ENCODE measurements at regions not wholly inside any gene's neighbourhood (a gene's known extent, or its start where the extent isn't known, plus 50 kb on each side); places are given as distances from the start of the nearest gene placed in this dataset.
"Not testable (repeated sequence)": the region's sequence is repeated elsewhere in the genome, so short reads cannot be mapped to it uniquely, and the experiment has no call there.

DNA sequence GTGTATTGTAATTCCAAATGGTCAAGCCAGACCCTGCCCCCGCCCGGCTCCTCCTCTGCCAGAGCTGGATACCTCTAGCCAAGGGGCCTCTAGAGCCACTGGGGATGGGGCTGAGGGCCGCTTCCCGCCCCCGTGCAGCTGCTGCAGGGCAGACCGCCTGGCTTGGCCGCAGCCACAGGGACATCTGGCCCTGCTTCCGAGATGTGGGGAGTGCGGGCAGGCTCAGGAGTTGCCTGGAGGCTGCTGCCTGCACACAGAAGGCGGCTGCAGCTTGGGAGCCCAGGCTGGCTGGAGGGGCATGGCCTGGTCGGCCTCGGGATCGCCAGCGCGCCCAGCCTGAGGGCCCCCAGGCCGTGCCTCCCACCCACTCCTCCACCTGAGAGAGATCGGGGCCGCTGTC is 79.9 kb upstream of the ZNG1F start:
- dilution Hi-C loops (cut with MboI; ENCODE audit: extremely low pct_ligation_motif_present, low sequenced_read_pairs); H3K36me3 ChIP-seq (ENCODE audit: control insufficient read depth in 2 of 2, extremely low read depth in 1 of 2, insufficient read depth in 2 of 2, low read length in 2 of 2); H3K27me3 ChIP-seq (ENCODE audit: control insufficient read depth in 2 of 2, insufficient read depth in 2 of 2, low read length in 2 of 2); H2AFZ ChIP-seq (ENCODE audit: low read depth, low read length); H3K4me2 ChIP-seq (ENCODE audit: insufficient read depth, low read length); DNase-seq (ENCODE audit: low read depth, low spot score); FAIRE-seq; BruUV-seq (replicated peaks); H3K9me3 ChIP-seq (replicated peaks; ENCODE audit: control insufficient read depth, insufficient read depth, low read length); H3K79me2 ChIP-seq (ENCODE audit: control insufficient read depth, insufficient read depth, low read length); intact Hi-C loops (cut with micrococcal nuclease); H3K9ac ChIP-seq (replicated peaks; ENCODE audit: extremely low read depth, insufficient read depth, low read length); H3K4me1 ChIP-seq (ENCODE audit: control insufficient read depth, extremely low read depth, insufficient read depth, low read length); H4K20me1 ChIP-seq (replicated peaks; ENCODE audit: control insufficient read depth, extremely low read depth, insufficient read depth, low read length); POLR2A ChIA-PET; H3K4me3 ChIP-seq (replicated peaks in 1 of 3; ENCODE audit: insufficient read depth in 1 of 3, low read depth in 1 of 3, low read length in 3 of 3); H3K9me1 ChIP-seq (replicated peaks; ENCODE audit: control insufficient read depth, extremely low read depth, insufficient read depth, low read length); H3K27ac ChIP-seq (ENCODE audit: insufficient read depth, low read depth, low read length); CTCF ChIA-PET: not testable (repeated sequence)

DNA sequence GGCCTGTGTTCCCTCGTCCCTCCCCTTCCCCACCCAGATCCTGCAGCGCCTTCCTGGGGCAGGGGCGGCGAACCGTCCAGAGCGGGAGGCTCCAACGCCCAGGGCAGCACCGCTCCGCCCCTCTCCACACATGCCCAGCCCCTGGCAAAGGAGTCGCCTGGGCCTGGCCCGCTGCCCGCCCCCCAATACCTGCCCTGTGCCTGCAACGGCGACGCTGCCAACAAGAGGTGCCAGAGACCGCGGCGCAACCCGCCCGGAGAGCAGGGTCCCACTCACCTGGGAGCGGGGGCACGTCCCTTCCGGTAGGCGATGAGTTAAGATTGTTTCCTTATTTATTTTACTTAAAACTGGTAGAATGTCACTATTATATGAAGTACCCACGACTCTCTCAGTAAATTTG is 77.5 kb upstream of the ZNG1F start:
- H3K9ac ChIP-seq (replicated peaks; ENCODE audit: extremely low read depth, insufficient read depth, low read length); H3K4me3 ChIP-seq (replicated peaks in 1 of 3; ENCODE audit: insufficient read depth in 1 of 3, low read depth in 1 of 3, low read length in 3 of 3); DNase-seq (ENCODE audit: low read depth, low spot score); intact Hi-C loops (cut with micrococcal nuclease); FAIRE-seq; dilution Hi-C loops (cut with MboI; ENCODE audit: extremely low pct_ligation_motif_present, low sequenced_read_pairs); POLR2A ChIA-PET; H3K9me3 ChIP-seq (replicated peaks; ENCODE audit: control insufficient read depth, insufficient read depth, low read length); H3K27ac ChIP-seq (ENCODE audit: insufficient read depth, low read depth, low read length); H3K4me2 ChIP-seq (ENCODE audit: insufficient read depth, low read length); H2AFZ ChIP-seq (ENCODE audit: low read depth, low read length); BruUV-seq (replicated peaks); H3K4me1 ChIP-seq (ENCODE audit: control insufficient read depth, extremely low read depth, insufficient read depth, low read length); CTCF ChIA-PET; H3K79me2 ChIP-seq (ENCODE audit: control insufficient read depth, insufficient read depth, low read length); H3K36me3 ChIP-seq (ENCODE audit: control insufficient read depth in 2 of 2, extremely low read depth in 1 of 2, insufficient read depth in 2 of 2, low read length in 2 of 2); H3K9me1 ChIP-seq (replicated peaks; ENCODE audit: control insufficient read depth, extremely low read depth, insufficient read depth, low read length); H3K27me3 ChIP-seq (ENCODE audit: control insufficient read depth in 2 of 2, insufficient read depth in 2 of 2, low read length in 2 of 2); H4K20me1 ChIP-seq (replicated peaks; ENCODE audit: control insufficient read depth, extremely low read depth, insufficient read depth, low read length): not testable (repeated sequence)

DNA sequence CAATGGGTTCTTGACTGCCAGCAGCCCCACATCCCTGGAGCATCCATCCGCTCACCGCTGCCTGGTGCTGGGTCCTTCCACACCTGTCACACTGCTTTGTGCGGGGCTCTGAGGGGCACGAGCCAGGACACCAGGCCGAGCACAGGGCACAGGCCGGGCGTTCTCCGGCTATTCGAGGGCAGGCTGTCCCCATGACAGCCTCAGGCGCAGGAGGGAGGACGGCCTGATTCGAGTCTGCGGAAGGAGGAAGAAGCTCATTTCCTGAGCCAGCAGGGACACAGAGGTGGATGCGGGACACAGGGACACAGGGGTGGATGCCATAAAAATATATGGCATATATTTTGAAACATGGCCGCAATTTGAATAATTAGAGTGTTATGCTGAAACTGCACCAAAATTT is 76.9 kb upstream of the ZNG1F start:
- H3K9me3 ChIP-seq (replicated peaks; ENCODE audit: control insufficient read depth, insufficient read depth, low read length); DNase-seq (ENCODE audit: low read depth, low spot score); H3K79me2 ChIP-seq (ENCODE audit: control insufficient read depth, insufficient read depth, low read length); BruUV-seq (replicated peaks); H3K36me3 ChIP-seq (ENCODE audit: control insufficient read depth in 2 of 2, extremely low read depth in 1 of 2, insufficient read depth in 2 of 2, low read length in 2 of 2); H4K20me1 ChIP-seq (replicated peaks; ENCODE audit: control insufficient read depth, extremely low read depth, insufficient read depth, low read length); H3K4me2 ChIP-seq (ENCODE audit: insufficient read depth, low read length); dilution Hi-C loops (cut with MboI; ENCODE audit: extremely low pct_ligation_motif_present, low sequenced_read_pairs); POLR2A ChIA-PET; CTCF ChIA-PET; FAIRE-seq; H2AFZ ChIP-seq (ENCODE audit: low read depth, low read length); H3K4me3 ChIP-seq (replicated peaks in 1 of 3; ENCODE audit: insufficient read depth in 1 of 3, low read depth in 1 of 3, low read length in 3 of 3); H3K27ac ChIP-seq (ENCODE audit: insufficient read depth, low read depth, low read length); intact Hi-C loops (cut with micrococcal nuclease); H3K9ac ChIP-seq (replicated peaks; ENCODE audit: extremely low read depth, insufficient read depth, low read length); H3K4me1 ChIP-seq (ENCODE audit: control insufficient read depth, extremely low read depth, insufficient read depth, low read length); H3K27me3 ChIP-seq (ENCODE audit: control insufficient read depth in 2 of 2, insufficient read depth in 2 of 2, low read length in 2 of 2); H3K9me1 ChIP-seq (replicated peaks; ENCODE audit: control insufficient read depth, extremely low read depth, insufficient read depth, low read length): not testable (repeated sequence)

DNA sequence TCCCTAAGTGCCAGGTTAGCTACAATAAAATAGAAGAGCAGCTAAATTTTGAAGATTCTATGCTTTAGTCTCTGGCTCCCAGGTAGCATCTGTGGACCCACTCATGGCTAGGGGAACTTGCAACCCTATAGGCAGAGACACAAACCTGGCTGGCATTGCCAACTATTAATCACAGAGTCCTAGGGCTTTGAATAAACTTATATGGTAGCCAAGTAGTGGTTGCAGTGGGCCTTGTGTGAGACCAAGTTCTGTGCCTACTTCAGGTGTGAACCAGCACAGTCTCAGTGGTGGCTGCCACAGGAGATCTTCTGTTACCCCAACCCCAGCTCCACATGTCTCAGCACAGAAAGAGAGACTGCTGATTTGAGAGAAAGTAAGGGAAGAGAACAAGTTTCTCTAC is 62.9 kb upstream of the ZNG1F start:
- CTCF ChIA-PET; H3K9ac ChIP-seq (replicated peaks; ENCODE audit: extremely low read depth, insufficient read depth, low read length); H3K79me2 ChIP-seq (ENCODE audit: control insufficient read depth, insufficient read depth, low read length); H3K9me3 ChIP-seq (replicated peaks; ENCODE audit: control insufficient read depth, insufficient read depth, low read length); H2AFZ ChIP-seq (ENCODE audit: low read depth, low read length); dilution Hi-C loops (cut with MboI; ENCODE audit: extremely low pct_ligation_motif_present, low sequenced_read_pairs); H4K20me1 ChIP-seq (replicated peaks; ENCODE audit: control insufficient read depth, extremely low read depth, insufficient read depth, low read length); H3K4me3 ChIP-seq (replicated peaks in 1 of 3; ENCODE audit: insufficient read depth in 1 of 3, low read depth in 1 of 3, low read length in 3 of 3); H3K27ac ChIP-seq (ENCODE audit: insufficient read depth, low read depth, low read length); intact Hi-C loops (cut with micrococcal nuclease); H3K27me3 ChIP-seq (ENCODE audit: control insufficient read depth in 2 of 2, insufficient read depth in 2 of 2, low read length in 2 of 2); H3K4me1 ChIP-seq (ENCODE audit: control insufficient read depth, extremely low read depth, insufficient read depth, low read length); H3K9me1 ChIP-seq (replicated peaks; ENCODE audit: control insufficient read depth, extremely low read depth, insufficient read depth, low read length); POLR2A ChIA-PET; H3K36me3 ChIP-seq (ENCODE audit: control insufficient read depth in 2 of 2, extremely low read depth in 1 of 2, insufficient read depth in 2 of 2, low read length in 2 of 2); H3K4me2 ChIP-seq (ENCODE audit: insufficient read depth, low read length); FAIRE-seq; BruUV-seq (replicated peaks); DNase-seq (ENCODE audit: low read depth, low spot score): not testable (repeated sequence)
